ENCODE measurements at regions not wholly inside any gene's neighbourhood (a gene's known extent, or its start where the extent isn't known, plus 50 kb on each side); places are given as distances from the start of the nearest gene placed in this dataset.

GRCh38 chr5:155475318-155475717 lies 461.8 kb downstream of the KIF4B start:
- no peaks in the 10 kb centered on the region for H3K27me3 ChIP-seq (ENCODE audit: control insufficient read depth in 1 of 2, insufficient read depth in 2 of 2, low read length in 2 of 2)
- POLR2A ChIA-PET = no interaction called here
- TF ChIP-seq CTCF (IDR thresholded peaks at IDR 0.05) = no peak
- Mint-ChIP-seq H3K9me3 (peaks cover 3% of the 10 kb centered on the region), H3K4me3 (no peak overlapping the region), H3K27me3 (no peaks in the 10 kb centered on the region), H3K4me1 (ENCODE audit: low read depth) (no peaks in the 10 kb centered on the region), H3K27ac (no peak overlapping the region), H3K36me3 (ENCODE audit: low read depth) (no peaks in the 10 kb centered on the region)
- ATAC-seq (ENCODE audit: poor library complexity) (no peak), DNase-seq (no peak)
- H3K27ac ChIP-seq (ENCODE audit: low read depth in 1 of 2, low read length in 2 of 2) = no peak overlapping the region
- CTCF ChIA-PET = no interaction called here
- no peaks in the 10 kb centered on the region for H3K4me1 ChIP-seq (ENCODE audit: insufficient read depth, low read length)
- no peaks in the 10 kb centered on the region for H3K9me3 ChIP-seq (ENCODE audit: control insufficient read depth in 1 of 2, insufficient read depth in 1 of 2, low read length in 2 of 2)
- intact Hi-C loops (cut with DNase I, micrococcal nuclease) = no loop called here
- no peaks in the 10 kb centered on the region for H3K36me3 ChIP-seq (ENCODE audit: insufficient read depth, low read length)
- no peak overlapping the region for H3K4me3 ChIP-seq (ENCODE audit: low read length)

GRCh38 chr5:155480731-155481131 lies 467.2 kb downstream of the KIF4B start:
- intact Hi-C loops (cut with DNase I, micrococcal nuclease) = no loop called here
- TF ChIP-seq CTCF (IDR thresholded peaks at IDR 0.05) = no peak
- Histone ChIP-seq H3K4me1 (ENCODE audit: insufficient read depth, low read length) (no peaks in the 10 kb centered on the region), H3K27me3 (ENCODE audit: control insufficient read depth in 1 of 2, insufficient read depth in 2 of 2, low read length in 2 of 2) (no peaks in the 10 kb centered on the region), H3K9me3 (ENCODE audit: control insufficient read depth in 1 of 2, insufficient read depth in 1 of 2, low read length in 2 of 2) (no peaks in the 10 kb centered on the region), H3K27ac (ENCODE audit: low read depth in 1 of 2, low read length in 2 of 2) (no peak overlapping the region), H3K4me3 (ENCODE audit: low read length) (no peak overlapping the region), H3K36me3 (ENCODE audit: insufficient read depth, low read length) (no peaks in the 10 kb centered on the region)
- Mint-ChIP-seq H3K36me3 (ENCODE audit: low read depth) (no peaks in the 10 kb centered on the region), H3K4me1 (ENCODE audit: low read depth) (no peaks in the 10 kb centered on the region), H3K27ac (no peak overlapping the region), H3K4me3 (no peak overlapping the region), H3K27me3 (no peaks in the 10 kb centered on the region), H3K9me3 (peaks cover 3% of the 10 kb centered on the region)
- CTCF ChIA-PET = interaction anchor here (0.6 kb wide), 1 partner anchor 250 kb away, joined by 4 read pairs; no protein-coding TSS in a partner anchor
- DNase-seq (no peak), ATAC-seq (ENCODE audit: poor library complexity) (no peak)
- POLR2A ChIA-PET = no interaction called here

GRCh38 chr5:155481182-155481581 lies 467.6 kb downstream of the KIF4B start:
- no peaks in the 10 kb centered on the region for H3K4me1 Mint-ChIP-seq (ENCODE audit: low read depth)
- H3K36me3 ChIP-seq (ENCODE audit: insufficient read depth, low read length) = no peaks in the 10 kb centered on the region
- H3K36me3 Mint-ChIP-seq (ENCODE audit: low read depth) = no peaks in the 10 kb centered on the region
- no peak for TF ChIP-seq CTCF (IDR thresholded peaks at IDR 0.05)
- POLR2A ChIA-PET = no interaction called here
- DNase-seq (no peak), ATAC-seq (ENCODE audit: poor library complexity) (no peak)
- no peaks in the 10 kb centered on the region for H3K4me1 ChIP-seq (ENCODE audit: insufficient read depth, low read length)
- no peaks in the 10 kb centered on the region for H3K27me3 Mint-ChIP-seq
- H3K27ac ChIP-seq (ENCODE audit: low read depth in 1 of 2, low read length in 2 of 2) = no peak overlapping the region
- no peak overlapping the region for H3K4me3 ChIP-seq (ENCODE audit: low read length)
- no peak overlapping the region for H3K27ac Mint-ChIP-seq
- peaks cover 3% of the 10 kb centered on the region for H3K9me3 Mint-ChIP-seq
- intact Hi-C loops (cut with DNase I, micrococcal nuclease) = no loop called here
- no peaks in the 10 kb centered on the region for H3K27me3 ChIP-seq (ENCODE audit: control insufficient read depth in 1 of 2, insufficient read depth in 2 of 2, low read length in 2 of 2)
- CTCF ChIA-PET = no interaction called here
- H3K9me3 ChIP-seq (ENCODE audit: control insufficient read depth in 1 of 2, insufficient read depth in 1 of 2, low read length in 2 of 2) = no peaks in the 10 kb centered on the region
- H3K4me3 Mint-ChIP-seq = no peak overlapping the region
